ENCODE measurements at regions not wholly inside any gene's neighbourhood (a gene's known extent, or its start where the extent isn't known, plus 50 kb on each side); places are given as distances from the start of the nearest gene placed in this dataset.
"Not testable (repeated sequence)": the region's sequence is repeated elsewhere in the genome, so short reads cannot be mapped to it uniquely, and the experiment has no call there.

DNA sequence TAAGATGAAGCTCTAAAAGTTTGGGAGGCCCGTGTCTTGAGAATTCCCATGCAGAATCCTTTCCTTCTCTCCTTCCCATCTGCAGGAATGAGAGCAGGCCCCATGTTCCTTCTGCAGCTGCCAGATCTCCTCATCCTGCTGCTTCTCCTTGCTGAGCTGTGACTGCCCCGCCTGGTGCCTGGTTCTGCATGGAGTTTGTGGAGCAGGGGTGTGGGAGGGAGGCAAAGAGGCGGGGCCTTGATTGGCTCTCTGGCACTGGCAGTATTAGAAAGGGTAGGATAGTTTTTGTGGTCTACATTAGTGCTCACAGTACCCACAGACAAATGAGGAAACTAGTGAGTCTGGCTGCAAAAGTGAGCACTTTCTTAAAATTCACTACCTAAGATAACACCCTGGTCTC is 91.1 kb upstream of the CLPB start:
- Mint-ChIP-seq H3K27ac (no peak overlapping the region), H3K9me3 (no peaks in the 10 kb centered on the region), H3K27me3 (no peaks in the 10 kb centered on the region), H3K36me3 (ENCODE audit: low read depth) (no peaks in the 10 kb centered on the region), H3K4me3 (no peak overlapping the region), H3K4me1 (peaks cover 7% of the 10 kb centered on the region)
- ATAC-seq (no peak), DNase-seq (no peak)

- ATAC-seq (no peak), DNase-seq (no peak)
- Mint-ChIP-seq H3K36me3 (ENCODE audit: low read depth) (no peaks in the 10 kb centered on the region), H3K27ac (no peak overlapping the region), H3K4me3 (no peak overlapping the region), H3K9me3 (no peaks in the 10 kb centered on the region), H3K4me1 (peaks cover 12% of the 10 kb centered on the region), H3K27me3 (no peaks in the 10 kb centered on the region)
These were observed 90.4 kb upstream of the CLPB start for GRCh38 chr11:72524711-72525110.

DNA sequence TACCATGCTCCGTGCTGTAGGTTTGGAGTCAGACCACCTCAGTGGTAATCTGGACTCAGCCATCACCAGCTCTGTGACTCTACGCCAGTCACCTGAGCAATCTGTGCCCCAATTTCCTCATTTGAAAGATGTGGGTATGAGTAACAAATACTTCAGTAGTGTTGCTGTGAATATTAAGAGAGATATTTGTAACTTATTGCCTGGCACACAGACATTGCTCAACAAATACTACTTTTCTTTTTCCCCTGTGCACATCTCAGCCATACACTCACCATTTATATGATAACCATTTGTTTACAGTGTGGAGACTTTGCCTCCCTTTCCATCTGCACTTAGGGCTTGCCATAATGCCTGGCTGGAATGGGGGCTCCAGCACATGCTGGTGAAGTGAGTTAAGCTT is 89.7 kb upstream of the CLPB start:
- Mint-ChIP-seq H3K36me3 (ENCODE audit: low read depth) (no peaks in the 10 kb centered on the region), H3K9me3 (no peaks in the 10 kb centered on the region), H3K27me3 (no peaks in the 10 kb centered on the region), H3K27ac (no peak overlapping the region), H3K4me1 (peaks cover 19% of the 10 kb centered on the region), H3K4me3 (no peak overlapping the region)
- ATAC-seq = no peak
- DNase-seq = no peak

DNA sequence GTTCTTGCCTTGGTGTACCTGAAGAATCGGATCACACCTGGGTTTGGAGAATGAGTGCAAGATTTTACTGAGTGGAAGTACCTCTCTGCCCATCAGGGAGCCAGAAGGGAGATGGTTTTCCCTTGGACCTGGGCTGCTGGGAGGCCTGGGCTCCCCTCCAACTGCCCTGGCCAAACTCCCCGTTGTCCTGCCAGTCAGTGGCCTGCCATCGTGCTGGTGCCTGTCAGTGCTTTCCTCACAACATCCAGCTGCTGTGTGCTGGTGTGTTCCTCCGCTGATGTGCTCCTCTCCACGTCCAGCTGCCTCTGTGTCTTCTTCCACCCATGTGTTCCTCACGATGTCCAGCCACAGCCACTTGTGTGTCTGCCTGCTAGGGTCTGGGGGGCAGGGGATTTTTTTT is 87.9 kb upstream of the CLPB start:
- no peak overlapping the region for H3K4me3 Mint-ChIP-seq
- no peaks in the 10 kb centered on the region for H3K9me3 Mint-ChIP-seq
- no peaks in the 10 kb centered on the region for H3K36me3 Mint-ChIP-seq (ENCODE audit: low read depth)
- H3K27me3 Mint-ChIP-seq = no peaks in the 10 kb centered on the region
- H3K4me1 Mint-ChIP-seq = peaks cover 20% of the 10 kb centered on the region
- H3K27ac Mint-ChIP-seq = no peak overlapping the region
- ATAC-seq = no peak
- DNase-seq = no peak

DNA sequence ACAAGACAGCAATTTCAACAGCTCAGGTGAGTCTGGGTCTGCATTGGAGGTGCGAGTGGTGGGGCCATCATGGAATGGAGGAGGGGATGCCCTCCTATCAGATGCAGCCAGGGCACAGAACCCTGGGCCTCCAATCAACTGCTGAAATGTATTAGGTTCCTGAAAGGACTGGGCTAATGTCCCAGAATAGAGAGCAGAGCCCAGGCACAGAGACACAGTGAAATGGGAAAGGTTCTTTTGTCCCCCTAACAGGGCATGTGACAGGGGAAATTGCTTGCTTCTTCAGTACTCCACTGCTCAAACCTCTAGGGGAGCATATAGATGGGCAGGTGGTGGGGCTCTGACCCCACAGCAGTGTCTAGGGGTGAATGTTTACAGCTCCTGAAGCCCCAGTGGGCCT is 87.3 kb upstream of the CLPB start:
- H3K4me3 Mint-ChIP-seq = no peak overlapping the region
- no peaks in the 10 kb centered on the region for H3K9me3 Mint-ChIP-seq
- no peak for DNase-seq
- no peaks in the 10 kb centered on the region for H3K27me3 Mint-ChIP-seq
- ATAC-seq = no peak
- no peak overlapping the region for H3K27ac Mint-ChIP-seq
- H3K4me1 Mint-ChIP-seq = peaks cover 20% of the 10 kb centered on the region
- no peaks in the 10 kb centered on the region for H3K36me3 Mint-ChIP-seq (ENCODE audit: low read depth)

GRCh38 chr11:72520815-72521214 is 86.5 kb upstream of the CLPB start:
- Mint-ChIP-seq H3K27ac (no peak overlapping the region), H3K9me3 (no peaks in the 10 kb centered on the region), H3K27me3 (no peaks in the 10 kb centered on the region), H3K4me1 (peaks cover 20% of the 10 kb centered on the region), H3K36me3 (ENCODE audit: low read depth) (no peaks in the 10 kb centered on the region), H3K4me3 (no peak overlapping the region)
- no peak for ATAC-seq
- no peak for DNase-seq

- H3K9me3 Mint-ChIP-seq; DNase-seq; H3K27me3 Mint-ChIP-seq; H3K36me3 Mint-ChIP-seq (ENCODE audit: low read depth): not testable (repeated sequence)
- H3K4me3 Mint-ChIP-seq = peak overlapping the region; percentile 63
- H3K27ac Mint-ChIP-seq = peak overlapping the region; percentile 48
- H3K4me1 Mint-ChIP-seq = peaks cover 20% of the 10 kb centered on the region
- peak; percentile 81 for ATAC-seq
These were observed 85.6 kb upstream of the CLPB start for GRCh38 chr11:72519882-72520281.

DNA sequence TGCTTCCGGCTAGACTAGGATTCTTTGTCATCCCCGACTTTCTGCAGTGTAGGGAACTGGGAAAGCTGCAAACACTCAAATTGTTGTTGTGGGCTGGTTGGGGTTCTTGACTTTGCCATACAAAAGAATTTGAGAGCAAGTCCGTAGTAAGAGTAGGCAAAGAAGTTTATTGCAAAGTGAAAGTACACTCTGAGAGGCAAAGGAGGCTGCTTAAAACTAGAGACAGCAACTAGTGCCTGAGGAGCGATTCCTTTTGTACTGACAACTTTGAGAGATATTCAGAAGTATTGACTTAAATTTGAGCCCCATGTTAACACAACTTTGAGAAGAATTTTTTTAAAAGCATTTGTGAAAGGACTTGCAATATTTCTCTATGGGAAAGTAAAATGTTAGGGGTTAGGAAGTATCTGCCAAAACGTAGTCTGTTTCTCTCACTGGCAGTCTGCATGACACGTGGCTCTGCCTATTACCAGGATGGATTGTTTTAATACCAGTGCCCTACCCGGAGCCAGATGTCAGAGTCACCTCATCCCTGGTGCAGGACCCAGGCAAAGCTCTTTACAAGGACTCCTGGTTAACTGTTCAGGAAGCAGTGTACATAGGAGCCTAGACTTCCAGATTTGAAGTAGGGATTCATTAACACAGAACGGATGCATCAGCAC is 85.0 kb upstream of the CLPB start:
- H3K9me3 Mint-ChIP-seq = no peaks in the 10 kb centered on the region
- no peaks in the 10 kb centered on the region for H3K36me3 Mint-ChIP-seq (ENCODE audit: low read depth)
- peak overlapping the region; percentile 48 for H3K27ac Mint-ChIP-seq
- H3K4me3 Mint-ChIP-seq = peak overlapping the region; percentile 63
- DNase-seq (no peak), ATAC-seq (peak; percentile 33)
- H3K4me1 Mint-ChIP-seq = peaks cover 20% of the 10 kb centered on the region
- no peaks in the 10 kb centered on the region for H3K27me3 Mint-ChIP-seq

- Mint-ChIP-seq H3K4me1 (peaks cover 4% of the 10 kb centered on the region), H3K4me3 (no peak overlapping the region), H3K27me3 (peaks cover 3% of the 10 kb centered on the region), H3K36me3 (ENCODE audit: low read depth) (peaks cover 6% of the 10 kb centered on the region), H3K9me3 (peaks cover 13% of the 10 kb centered on the region), H3K27ac (no peak overlapping the region)
- DNase-seq = no peak
- no peak for ATAC-seq
These were observed 80.0 kb upstream of the CLPB start for GRCh38 chr11:72514331-72514730.

DNA sequence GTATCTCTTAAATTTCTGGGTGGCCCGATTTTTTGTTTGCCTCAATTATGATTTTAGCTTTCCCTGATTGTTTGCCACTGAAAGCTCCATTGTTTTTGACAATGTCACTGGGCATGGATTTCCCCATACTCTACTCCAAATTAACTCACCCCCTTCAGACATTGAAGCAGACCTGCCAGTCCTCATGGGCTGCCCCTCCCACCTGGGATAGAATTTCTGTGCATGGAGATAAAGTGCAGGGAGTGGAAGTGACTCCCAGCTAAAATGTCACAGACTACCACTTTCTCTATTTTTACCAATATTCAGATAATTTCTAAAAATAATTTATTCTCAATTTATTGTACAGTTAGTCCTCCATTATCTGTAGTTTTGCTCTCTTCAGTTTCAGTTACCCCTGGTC is 79.1 kb upstream of the CLPB start:
- no peak for ATAC-seq
- Mint-ChIP-seq H3K36me3 (ENCODE audit: low read depth) (peaks cover 6% of the 10 kb centered on the region), H3K27me3 (peaks cover 3% of the 10 kb centered on the region), H3K27ac (no peak overlapping the region), H3K9me3 (peaks cover 15% of the 10 kb centered on the region), H3K4me3 (no peak overlapping the region), H3K4me1 (no peaks in the 10 kb centered on the region)
- no peak for DNase-seq

DNA sequence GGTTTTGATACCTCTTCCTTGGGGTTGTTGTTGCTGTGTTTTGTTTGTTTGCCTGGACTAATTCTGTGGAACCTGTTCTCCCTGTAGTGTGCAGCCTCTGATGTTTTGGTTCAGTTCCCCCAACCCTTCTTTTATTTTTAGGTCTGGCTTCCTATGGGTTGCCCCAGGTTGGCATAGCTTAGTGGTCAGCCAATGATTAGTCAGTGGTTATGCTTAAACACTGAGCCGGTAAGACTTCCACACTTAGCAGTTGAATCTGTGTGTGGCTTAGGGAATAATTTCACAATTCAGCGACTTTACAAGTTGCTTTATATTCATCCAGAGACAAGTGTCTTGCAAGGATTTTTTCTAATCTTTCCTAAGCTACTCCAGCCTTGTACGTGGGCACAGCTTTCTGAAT is 78.6 kb upstream of the CLPB start:
- Mint-ChIP-seq H3K36me3 (ENCODE audit: low read depth) (peaks cover 6% of the 10 kb centered on the region), H3K4me3 (no peak overlapping the region), H3K9me3 (peaks cover 16% of the 10 kb centered on the region), H3K27ac (no peak overlapping the region), H3K27me3 (peaks cover 3% of the 10 kb centered on the region), H3K4me1 (no peaks in the 10 kb centered on the region)
- DNase-seq = no peak
- ATAC-seq = no peak

- ATAC-seq (no peak), DNase-seq (no peak)
- Mint-ChIP-seq H3K4me3 (no peak overlapping the region), H3K4me1 (no peaks in the 10 kb centered on the region), H3K27me3 (peaks cover 3% of the 10 kb centered on the region), H3K27ac (no peak overlapping the region), H3K36me3 (ENCODE audit: low read depth) (peaks cover 7% of the 10 kb centered on the region), H3K9me3 (peaks cover 16% of the 10 kb centered on the region)
These were observed 77.2 kb upstream of the CLPB start for GRCh38 chr11:72511393-72512047.

- H3K27me3 Mint-ChIP-seq = peaks cover 3% of the 10 kb centered on the region
- DNase-seq (no peak), ATAC-seq (no peak)
- no peaks in the 10 kb centered on the region for H3K4me1 Mint-ChIP-seq
- peaks cover 13% of the 10 kb centered on the region for H3K9me3 Mint-ChIP-seq
- no peak overlapping the region for H3K4me3 Mint-ChIP-seq
- peaks cover 7% of the 10 kb centered on the region for H3K36me3 Mint-ChIP-seq (ENCODE audit: low read depth)
- no peak overlapping the region for H3K27ac Mint-ChIP-seq
These were observed 72.7 kb upstream of the CLPB start for GRCh38 chr11:72507050-72507449.

DNA sequence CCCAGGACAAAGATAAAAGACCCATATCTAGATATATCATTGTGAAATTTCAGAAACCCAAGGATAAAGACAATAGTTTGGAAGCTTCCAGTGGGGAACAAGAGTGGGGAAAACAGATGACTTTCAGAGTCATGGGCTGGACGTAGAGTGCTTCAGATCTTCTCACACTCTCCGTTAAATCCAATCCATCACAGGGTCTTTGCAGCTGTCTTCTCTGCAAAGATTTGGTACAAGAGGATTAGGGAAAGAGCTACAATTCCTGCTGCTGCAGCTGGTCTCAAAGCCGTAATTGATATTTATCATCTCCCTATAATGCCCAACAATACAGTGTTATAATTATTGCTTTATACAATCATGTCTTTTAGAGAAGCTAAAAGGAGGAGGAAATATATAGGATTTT is 63.4 kb upstream of the CLPB start:
- Mint-ChIP-seq H3K27me3 (peaks cover 2% of the 10 kb centered on the region), H3K27ac (no peak overlapping the region), H3K9me3 (peaks cover 8% of the 10 kb centered on the region), H3K36me3 (ENCODE audit: low read depth) (peaks cover 7% of the 10 kb centered on the region), H3K4me3 (no peak overlapping the region), H3K4me1 (peaks cover 10% of the 10 kb centered on the region)
- ATAC-seq (no peak), DNase-seq (no peak)

DNA sequence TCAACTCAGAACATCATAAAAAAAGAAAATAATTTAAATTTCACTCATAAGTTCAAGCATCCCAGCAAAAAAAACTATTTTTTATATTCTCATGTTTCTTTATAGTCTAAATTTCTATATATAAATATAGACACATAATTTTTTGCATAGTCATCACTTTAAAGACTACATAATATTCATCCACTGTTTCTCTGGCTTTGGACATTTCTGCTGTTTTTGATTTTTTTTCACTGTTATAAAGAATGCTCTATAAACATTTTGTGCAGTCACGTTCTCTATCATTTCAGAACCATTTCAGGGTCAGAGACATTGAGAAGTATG is 59.7 kb upstream of the CLPB start:
- ATAC-seq (no peak), DNase-seq (no peak)
- Mint-ChIP-seq H3K4me3 (no peak overlapping the region), H3K4me1 (peaks cover 10% of the 10 kb centered on the region), H3K27ac (peak overlapping the region; percentile 52), H3K36me3 (ENCODE audit: low read depth) (no peaks in the 10 kb centered on the region), H3K9me3 (no peaks in the 10 kb centered on the region), H3K27me3 (peaks cover 6% of the 10 kb centered on the region)
